NCI-H1048 (cell line): ENCODE measurements at regions not wholly inside any gene's neighbourhood (a gene's known extent, or its start where the extent isn't known, plus 50 kb on each side); places are given as distances from the start of the nearest gene placed in this dataset.
"Not testable (repeated sequence)": the region's sequence is repeated elsewhere in the genome, so short reads cannot be mapped to it uniquely, and the experiment has no call there.

ENCODE experiments used
- DNase-seq: peaks from one replicate; lab custom pipeline; 2025; lab: John Stamatoyannopoulos, UW

- not testable (repeated sequence) for DNase-seq
Observed at GRCh38 chr2:111287646-111288568, 167.2 kb downstream of the BCL2L11 start.

- DNase-seq, result not testable (repeated sequence)
Observed at GRCh38 chr2:111290370-111290769, 169.7 kb downstream of the BCL2L11 start.

- not testable (repeated sequence) for DNase-seq
Observed at GRCh38 chr2:111291566-111291965, 170.9 kb downstream of the BCL2L11 start.

GRCh38 chr2:111292232-111292968, 171.7 kb downstream of the BCL2L11 start:
- not testable (repeated sequence) for DNase-seq

- DNase-seq, result not testable (repeated sequence)
Observed at GRCh38 chr2:111294699-111295098, 174.0 kb downstream of the BCL2L11 start.

GRCh38 chr2:111296122-111296804, 175.5 kb downstream of the BCL2L11 start:
- not testable (repeated sequence) for DNase-seq

GRCh38 chr2:111297128-111297527, 176.4 kb downstream of the BCL2L11 start:
- DNase-seq, result not testable (repeated sequence)

- DNase-seq, result not testable (repeated sequence)
Observed at GRCh38 chr2:111298927-111299326, 178.2 kb downstream of the BCL2L11 start.

- DNase-seq, result not testable (repeated sequence)
Observed at GRCh38 chr2:111299635-111300034, 178.9 kb downstream of the BCL2L11 start.

GRCh38 chr2:111301677-111302076, 181.0 kb downstream of the BCL2L11 start:
- DNase-seq, result not testable (repeated sequence)

GRCh38 chr2:111302397-111303218, 181.9 kb downstream of the BCL2L11 start:
- DNase-seq, result not testable (repeated sequence)

GRCh38 chr2:111307302-111307701, 186.6 kb downstream of the BCL2L11 start:
- DNase-seq, result not testable (repeated sequence)

GRCh38 chr2:111309231-111310075, 188.7 kb downstream of the BCL2L11 start:
- not testable (repeated sequence) for DNase-seq

GRCh38 chr2:111310395-111310794, 189.7 kb downstream of the BCL2L11 start:
- not testable (repeated sequence) for DNase-seq

GRCh38 chr2:111311568-111311967, 190.9 kb downstream of the BCL2L11 start:
- not testable (repeated sequence) for DNase-seq

GRCh38 chr2:111312897-111313607, 192.3 kb downstream of the BCL2L11 start:
- not testable (repeated sequence) for DNase-seq

- not testable (repeated sequence) for DNase-seq
Observed at GRCh38 chr2:111313711-111314110, 193.0 kb downstream of the BCL2L11 start.

GRCh38 chr2:111315188-111315917, 194.6 kb downstream of the BCL2L11 start:
- not testable (repeated sequence) for DNase-seq

GRCh38 chr2:111316221-111316741, 195.6 kb downstream of the BCL2L11 start:
- not testable (repeated sequence) for DNase-seq
